Activated CD4-positive, alpha-beta T cell treated with anti-CD3 and anti-CD28 coated beads, Interleukin-2, amount 10 ng/mL, durations not matched to agents 24 days and 14 days (primary cell): ENCODE measurements at regions not wholly inside any gene's neighbourhood (a gene's known extent, or its start where the extent isn't known, plus 50 kb on each side); places are given as distances from the start of the nearest gene placed in this dataset.

ENCODE experiments used
- DNase-seq: peaks from one replicate; pipeline ENCODE4 v3.0.0; 2022
- H3K27ac Mint-ChIP-seq: one replicate; pipeline ENCODE4 v1.8.0; 2022; ENCODE audit warnings: mild to moderate bottlenecking, mixed read lengths
- H3K27me3 Mint-ChIP-seq: one replicate; pipeline ENCODE4 v1.8.0; 2022; ENCODE audit warnings: mixed read lengths
- H3K36me3 Mint-ChIP-seq: one replicate; pipeline ENCODE4 v1.8.0; 2022; ENCODE audit warnings: low read depth, mild to moderate bottlenecking, mixed read lengths
- H3K4me1 Mint-ChIP-seq: one replicate; pipeline ENCODE4 v1.8.0; 2021; ENCODE audit warnings: mixed read lengths
- H3K4me3 Mint-ChIP-seq: one replicate; pipeline ENCODE4 v1.8.0; 2022; ENCODE audit warnings: mild to moderate bottlenecking, moderate library complexity, mixed read lengths
- H3K9me3 Mint-ChIP-seq: one replicate; pipeline ENCODE4 v1.8.0; 2021; ENCODE audit warnings: mixed read lengths
- intact Hi-C: fragments of 100-400 bp; cut with micrococcal nuclease; formaldehyde crosslinking; loops from one replicate; pipeline ENCODE4 v1.15.1; 2023

DNA sequence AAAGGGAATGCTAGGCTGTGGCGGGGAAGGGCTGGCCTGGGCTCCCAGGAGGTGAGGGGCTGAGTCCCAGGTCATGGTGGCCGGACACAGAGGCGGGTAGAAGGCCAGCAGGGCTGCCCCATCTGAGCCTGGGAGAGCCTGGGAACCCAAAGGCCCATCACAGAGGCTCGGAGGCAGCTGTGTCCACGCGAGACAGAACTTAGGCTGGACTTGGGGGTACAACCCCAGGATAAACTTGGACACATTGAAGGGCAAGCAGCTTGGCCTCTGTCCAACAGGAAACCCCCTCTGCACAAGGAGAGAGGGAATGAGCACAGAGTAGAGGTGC lies 95.9 kb downstream of the ZFP36L2 start:
- Mint-ChIP-seq H3K27ac (peak overlapping the region; percentile 84), H3K36me3 (peaks cover 1% of the 10 kb centered on the region), H3K27me3 (no peaks in the 10 kb centered on the region), H3K4me3 (peak overlapping the region; percentile 64), H3K4me1 (peaks cover 78% of the 10 kb centered on the region), H3K9me3 (no peaks in the 10 kb centered on the region)
- intact Hi-C loops, result loop anchor here (2.0 to 5.0 kb wide), 4 partner anchors 184 to 464 kb away; no protein-coding TSS in a partner anchor
- peak; percentile 62 for DNase-seq

DNA sequence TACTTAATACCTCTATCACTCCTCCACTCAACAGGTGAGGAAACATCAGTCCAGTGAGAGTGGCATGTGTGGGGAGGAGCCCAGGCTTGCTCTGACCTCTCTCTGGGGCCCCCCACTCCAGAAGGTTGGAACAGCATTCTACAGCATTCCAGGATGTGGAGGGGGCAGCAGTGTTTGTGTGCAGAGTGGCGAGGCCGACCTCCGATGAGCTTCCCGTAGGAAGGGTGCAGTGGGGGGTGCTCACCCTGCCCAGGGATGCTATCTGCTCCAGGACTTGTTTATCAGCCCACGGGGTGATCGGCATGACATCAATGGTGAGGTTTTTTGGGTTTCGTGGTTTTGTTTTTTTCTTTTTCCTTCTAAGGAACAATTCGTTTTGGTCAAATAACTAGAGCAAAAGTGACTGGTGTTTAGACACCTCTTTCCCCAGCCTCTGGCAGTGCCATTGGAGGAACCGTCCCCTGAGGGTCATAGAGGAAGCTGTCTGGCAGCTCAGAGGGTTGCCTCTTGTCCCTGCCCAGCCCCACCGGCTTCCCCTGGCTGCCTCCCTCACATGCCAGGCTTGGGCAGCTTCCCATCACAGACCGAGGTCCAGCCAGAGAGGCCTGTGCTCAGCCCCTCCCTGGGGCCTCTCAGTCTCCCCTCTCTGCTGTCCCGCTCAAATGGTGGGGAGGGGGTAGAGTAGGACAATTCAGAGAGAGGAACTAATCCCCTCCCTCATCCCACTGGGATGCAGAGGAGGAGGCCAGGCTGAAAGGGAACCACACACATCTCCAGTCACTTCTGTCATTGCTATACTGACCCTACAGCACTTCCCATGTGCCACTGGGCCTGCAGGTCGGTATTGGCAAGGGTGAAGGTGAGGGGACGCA lies 96.5 kb downstream of the ZFP36L2 start:
- H3K9me3 Mint-ChIP-seq, result no peaks in the 10 kb centered on the region
- intact Hi-C loops, result loop anchor here (1.0 to 5.0 kb wide), 8 partner anchors 73 to 465 kb away; no protein-coding TSS in a partner anchor
- H3K27ac Mint-ChIP-seq, result peak overlapping the region; percentile 84
- no peaks in the 10 kb centered on the region for H3K27me3 Mint-ChIP-seq
- H3K36me3 Mint-ChIP-seq, result peaks cover 1% of the 10 kb centered on the region
- peaks cover 75% of the 10 kb centered on the region for H3K4me1 Mint-ChIP-seq
- peak; percentile 80 for DNase-seq
- H3K4me3 Mint-ChIP-seq, result peak overlapping the region; percentile 64

GRCh38 chr2:43128559-43128955 lies 97.8 kb downstream of the ZFP36L2 start:
- Mint-ChIP-seq H3K27ac (peak overlapping the region; percentile 5), H3K36me3 (peaks cover 5% of the 10 kb centered on the region), H3K27me3 (no peaks in the 10 kb centered on the region), H3K9me3 (no peaks in the 10 kb centered on the region), H3K4me1 (peaks cover 69% of the 10 kb centered on the region), H3K4me3 (peak overlapping the region; percentile 0)
- intact Hi-C loops, result loop anchor here (2.0 to 5.0 kb wide), 3 partner anchors 71 to 270 kb away; no protein-coding TSS in a partner anchor
- DNase-seq, result no peak

DNA sequence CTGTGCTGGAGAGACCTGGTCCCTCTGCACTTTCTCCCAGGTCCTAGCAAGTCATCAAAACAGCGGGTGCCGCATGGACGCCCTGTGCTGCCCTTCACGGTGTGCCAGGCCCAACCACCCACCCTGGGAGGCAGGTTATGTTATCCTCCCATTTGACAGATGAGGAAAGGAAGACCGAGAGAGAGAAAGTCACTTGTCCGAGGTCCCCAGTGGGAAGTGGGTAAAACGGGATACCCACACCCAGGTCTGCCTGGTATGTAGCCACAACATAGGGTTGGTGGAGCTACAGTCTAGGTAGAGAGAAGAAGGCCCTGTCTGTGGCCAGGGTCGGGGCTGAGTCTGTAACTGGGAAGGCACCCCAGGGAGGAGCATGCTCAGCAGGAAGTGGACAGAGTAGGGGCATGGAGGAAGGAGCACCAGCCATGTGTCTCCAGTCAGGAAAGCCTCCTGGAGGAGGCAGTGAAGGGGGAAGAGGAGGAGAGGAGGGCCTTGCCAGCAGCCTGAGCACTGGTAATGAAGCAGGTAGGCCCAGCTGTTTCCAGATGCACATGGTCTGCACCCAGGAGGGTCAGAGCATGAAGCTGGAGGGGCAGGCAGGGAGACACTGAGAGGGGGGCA lies 98.4 kb downstream of the ZFP36L2 start:
- no peaks in the 10 kb centered on the region for H3K9me3 Mint-ChIP-seq
- peaks cover 5% of the 10 kb centered on the region for H3K36me3 Mint-ChIP-seq
- peak; percentile 71 for DNase-seq
- peak overlapping the region; percentile 5 for H3K27ac Mint-ChIP-seq
- peak overlapping the region; percentile 0 for H3K4me3 Mint-ChIP-seq
- no peaks in the 10 kb centered on the region for H3K27me3 Mint-ChIP-seq
- peaks cover 64% of the 10 kb centered on the region for H3K4me1 Mint-ChIP-seq
- intact Hi-C loops, result loop anchor here (1.0 to 5.0 kb wide), 4 partner anchors 71 to 269 kb away; no protein-coding TSS in a partner anchor

DNA sequence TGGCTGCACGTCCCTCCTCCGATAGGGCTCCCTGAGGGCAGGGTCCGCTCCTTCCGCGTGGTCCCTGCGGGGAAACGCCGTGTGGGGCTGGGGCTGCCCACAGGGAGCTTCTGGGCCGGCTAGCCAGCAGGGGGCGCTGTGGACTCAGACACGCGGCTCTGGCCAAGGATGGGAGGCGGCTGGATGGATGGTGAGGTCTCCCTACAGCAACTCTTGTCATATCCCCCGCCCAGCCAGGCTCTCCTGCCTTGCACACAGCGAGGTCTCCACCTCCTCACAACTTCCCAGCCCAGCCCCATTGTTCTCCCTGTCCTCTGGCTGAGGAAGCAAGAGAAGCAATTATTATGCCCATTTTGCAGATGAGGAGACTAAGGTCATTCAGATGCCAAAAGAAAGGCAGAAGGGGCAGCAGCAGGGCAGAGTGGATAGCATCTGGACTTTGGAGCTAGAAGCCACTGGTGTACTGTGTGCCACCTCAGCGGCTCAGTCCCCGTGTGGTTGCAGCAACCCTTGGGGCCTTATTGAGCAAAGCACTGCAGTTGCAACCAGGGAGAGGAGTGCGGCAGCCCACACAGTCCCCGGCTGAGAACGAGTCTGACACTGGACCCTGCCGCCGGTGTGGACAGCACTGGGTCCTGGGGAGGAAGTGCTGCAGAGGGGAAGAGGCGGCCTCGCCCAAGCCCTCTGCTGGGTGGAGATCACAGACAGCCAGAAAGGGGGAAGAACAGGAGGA lies 99.0 kb downstream of the ZFP36L2 start:
- DNase-seq, result peak; percentile 96
- Mint-ChIP-seq H3K4me1 (peaks cover 61% of the 10 kb centered on the region), H3K9me3 (no peaks in the 10 kb centered on the region), H3K27me3 (no peaks in the 10 kb centered on the region), H3K27ac (peak overlapping the region; percentile 5), H3K4me3 (peak overlapping the region; percentile 0), H3K36me3 (peaks cover 6% of the 10 kb centered on the region)
- intact Hi-C loops, result loop anchor here (1.0 to 5.0 kb wide), 3 partner anchors 70 to 165 kb away; no protein-coding TSS in a partner anchor

- Mint-ChIP-seq H3K9me3 (no peaks in the 10 kb centered on the region), H3K27me3 (no peaks in the 10 kb centered on the region), H3K36me3 (peaks cover 10% of the 10 kb centered on the region), H3K27ac (no peak overlapping the region), H3K4me1 (peaks cover 57% of the 10 kb centered on the region), H3K4me3 (no peak overlapping the region)
- DNase-seq, result no peak
- intact Hi-C loops, result loop anchor here (1.0 to 5.0 kb wide), 3 partner anchors 70 to 165 kb away; no protein-coding TSS in a partner anchor
These were observed 99.6 kb downstream of the ZFP36L2 start for GRCh38 chr2:43126817-43127207.

DNA sequence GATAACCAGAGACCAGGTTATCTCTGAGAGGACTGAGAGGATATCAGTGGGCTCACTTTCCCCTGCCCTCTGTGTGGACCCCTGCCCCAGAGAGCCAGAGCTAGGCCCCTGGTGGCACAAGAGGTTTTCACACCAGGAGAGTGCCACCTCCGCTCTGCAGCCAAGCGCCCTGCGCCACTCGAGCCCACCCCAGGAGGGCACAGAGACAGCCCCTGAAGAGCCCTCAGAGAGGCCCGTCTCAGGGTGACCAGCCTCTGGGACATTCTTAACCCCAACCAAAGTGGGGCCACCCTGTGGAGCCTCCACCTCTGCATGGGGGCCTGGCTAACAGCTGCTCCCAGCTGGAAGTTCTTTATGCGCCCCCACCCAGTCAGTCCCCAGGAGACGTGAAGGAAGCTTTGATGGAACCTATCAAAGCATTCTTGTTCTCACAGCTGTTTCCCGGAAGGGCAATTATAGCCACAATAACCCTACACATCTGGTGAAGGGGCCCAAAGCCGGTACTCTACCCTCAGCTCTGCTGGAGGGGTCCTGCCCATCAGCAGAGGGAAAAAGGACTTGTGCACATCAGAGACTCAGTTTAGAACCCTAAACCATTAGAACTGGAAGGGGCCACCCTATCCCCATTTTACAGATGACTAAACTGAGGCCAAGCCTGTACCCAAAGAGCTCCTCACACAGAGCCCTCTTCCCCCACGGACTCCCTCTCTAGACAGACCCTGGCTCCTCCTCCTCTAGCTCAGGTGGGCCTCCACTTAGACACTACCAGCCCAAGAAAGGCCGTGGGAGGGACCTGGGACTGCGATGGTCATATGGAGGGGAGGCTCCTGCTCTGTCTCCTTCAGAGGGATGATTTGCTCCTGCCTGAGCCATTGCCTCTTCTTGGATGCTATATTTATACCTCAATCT lies 101.1 kb downstream of the ZFP36L2 start:
- Mint-ChIP-seq H3K27ac (no peak overlapping the region), H3K4me1 (peaks cover 42% of the 10 kb centered on the region), H3K4me3 (no peak overlapping the region), H3K9me3 (no peaks in the 10 kb centered on the region), H3K36me3 (peaks cover 18% of the 10 kb centered on the region), H3K27me3 (no peaks in the 10 kb centered on the region)
- no peak for DNase-seq
- intact Hi-C loops, result loop anchor here (5.0 kb wide), 2 partner anchors 68 to 167 kb away; no protein-coding TSS in a partner anchor

- no peak for DNase-seq
- H3K36me3 Mint-ChIP-seq, result peaks cover 20% of the 10 kb centered on the region
- intact Hi-C loops, result loop anchor here (5.0 kb wide), 2 partner anchors 67 to 168 kb away; no protein-coding TSS in a partner anchor
- H3K4me3 Mint-ChIP-seq, result no peak overlapping the region
- peaks cover 2% of the 10 kb centered on the region for H3K9me3 Mint-ChIP-seq
- H3K27me3 Mint-ChIP-seq, result no peaks in the 10 kb centered on the region
- H3K4me1 Mint-ChIP-seq, result peaks cover 36% of the 10 kb centered on the region
- no peak overlapping the region for H3K27ac Mint-ChIP-seq
These were observed 101.7 kb downstream of the ZFP36L2 start for GRCh38 chr2:43124687-43125057.

- DNase-seq, result no peak
- H3K36me3 Mint-ChIP-seq, result peaks cover 25% of the 10 kb centered on the region
- intact Hi-C loops, result no loop called here
- H3K4me1 Mint-ChIP-seq, result peaks cover 30% of the 10 kb centered on the region
- H3K27ac Mint-ChIP-seq, result no peak overlapping the region
- peaks cover 5% of the 10 kb centered on the region for H3K9me3 Mint-ChIP-seq
- H3K27me3 Mint-ChIP-seq, result no peaks in the 10 kb centered on the region
- no peak overlapping the region for H3K4me3 Mint-ChIP-seq
These were observed 102.3 kb downstream of the ZFP36L2 start for GRCh38 chr2:43123981-43124686.

GRCh38 chr2:43123486-43123885 lies 102.9 kb downstream of the ZFP36L2 start:
- no peak overlapping the region for H3K4me3 Mint-ChIP-seq

DNA sequence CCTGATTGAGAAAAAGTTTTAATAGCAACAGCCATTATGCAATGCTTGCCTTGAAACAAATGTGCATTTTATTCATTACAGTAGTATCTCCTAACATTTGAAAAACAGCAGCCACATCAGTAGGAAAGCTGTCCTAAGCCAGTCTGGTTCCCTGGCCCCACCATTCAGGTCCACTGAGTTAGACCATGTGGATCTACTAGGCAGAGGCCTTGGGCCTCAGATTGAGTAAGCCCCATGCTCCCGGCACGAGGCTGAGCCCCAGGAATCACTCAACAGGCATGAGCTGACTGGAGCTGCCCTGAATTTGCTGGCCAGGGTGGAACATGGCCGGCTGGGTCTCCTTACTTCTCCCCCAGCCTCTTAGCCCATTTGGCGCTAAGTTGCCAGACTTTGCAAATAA lies 103.4 kb downstream of the ZFP36L2 start:
- no peaks in the 10 kb centered on the region for H3K27me3 Mint-ChIP-seq
- no peak for DNase-seq
- intact Hi-C loops, result no loop called here
- H3K4me3 Mint-ChIP-seq, result no peak overlapping the region
- H3K9me3 Mint-ChIP-seq, result peaks cover 5% of the 10 kb centered on the region
- H3K27ac Mint-ChIP-seq, result no peak overlapping the region
- peaks cover 32% of the 10 kb centered on the region for H3K36me3 Mint-ChIP-seq
- peaks cover 19% of the 10 kb centered on the region for H3K4me1 Mint-ChIP-seq

More at GRCh38 chr2:43123486-43123885, 102.9 kb downstream of the ZFP36L2 start:
- Mint-ChIP-seq H3K27me3 (no peaks in the 10 kb centered on the region), H3K36me3 (peaks cover 31% of the 10 kb centered on the region), H3K27ac (no peak overlapping the region), H3K4me1 (peaks cover 24% of the 10 kb centered on the region), H3K9me3 (peaks cover 5% of the 10 kb centered on the region)
- DNase-seq, result no peak
- intact Hi-C loops, result no loop called here

GRCh38 chr2:43121580-43122314 lies 104.7 kb downstream of the ZFP36L2 start:
- no peak for DNase-seq
- intact Hi-C loops, result no loop called here
- H3K4me3 Mint-ChIP-seq, result no peak overlapping the region
- no peak overlapping the region for H3K27ac Mint-ChIP-seq
- no peaks in the 10 kb centered on the region for H3K27me3 Mint-ChIP-seq
- peaks cover 32% of the 10 kb centered on the region for H3K36me3 Mint-ChIP-seq
- peaks cover 5% of the 10 kb centered on the region for H3K9me3 Mint-ChIP-seq
- H3K4me1 Mint-ChIP-seq, result peaks cover 11% of the 10 kb centered on the region
